ENCODE measurements at regions not wholly inside any gene's neighbourhood (a gene's known extent, or its start where the extent isn't known, plus 50 kb on each side); places are given as distances from the start of the nearest gene placed in this dataset.

GRCh38 chr2:4356109-4356508, 652.7 kb downstream of the DCDC2C start:
- no peak for DNase-seq (ENCODE audit: extremely low read depth, low read depth, low spot score)

DNA sequence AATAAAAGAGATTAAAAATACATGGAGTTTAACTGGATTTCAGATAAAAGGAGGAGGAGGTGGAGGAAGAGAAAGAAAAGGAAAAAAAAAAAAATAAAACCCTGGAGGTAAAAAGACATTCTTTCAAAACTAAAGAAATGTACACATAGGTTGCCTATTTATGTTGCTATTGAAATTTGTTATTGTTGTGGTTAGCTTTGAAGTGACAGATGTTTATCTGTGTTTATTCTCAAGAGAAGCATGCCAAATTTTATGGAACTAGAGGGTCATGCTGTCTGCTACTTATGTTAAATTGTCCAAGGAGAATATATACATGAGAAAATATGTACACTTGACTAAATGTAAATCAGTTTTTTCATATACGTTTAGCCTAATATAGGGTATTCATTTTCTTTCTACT, 653.2 kb downstream of the DCDC2C start:
- no peak for DNase-seq (ENCODE audit: extremely low read depth, low read depth, low spot score)

- no peak for DNase-seq (ENCODE audit: extremely low read depth, low read depth, low spot score)
Measured at GRCh38 chr2:4357121-4357520, 653.7 kb downstream of the DCDC2C start.

- DNase-seq (ENCODE audit: extremely low read depth, low read depth, low spot score), result no peak
Measured at GRCh38 chr2:4358837-4359236, 655.5 kb downstream of the DCDC2C start.

DNA sequence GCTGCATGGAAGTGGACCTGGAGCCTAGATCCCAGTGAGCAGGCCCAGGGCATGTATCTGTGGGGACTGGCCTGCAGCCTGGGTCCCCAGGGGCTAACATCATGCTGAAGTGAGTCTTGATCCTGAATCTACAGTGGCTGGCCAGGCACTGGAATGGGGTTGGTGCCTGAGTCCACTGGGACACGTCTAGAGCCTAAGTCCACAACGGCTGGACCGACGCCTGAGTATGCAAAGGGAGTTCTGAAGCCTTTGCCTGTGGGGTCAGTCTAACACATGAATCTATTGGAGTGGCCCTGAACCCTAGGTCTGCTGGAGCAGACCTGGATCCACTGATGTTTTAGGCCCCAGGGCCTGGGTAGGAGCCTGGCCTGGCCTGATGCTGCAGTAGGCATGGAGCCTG, 665.5 kb downstream of the DCDC2C start:
- no peak for DNase-seq (ENCODE audit: extremely low read depth, low read depth, low spot score)

- DNase-seq (ENCODE audit: extremely low read depth, low read depth, low spot score), result no peak
Measured at GRCh38 chr2:4369826-4370419, 666.5 kb downstream of the DCDC2C start.

- DNase-seq (ENCODE audit: extremely low read depth, low read depth, low spot score), result no peak
Measured at GRCh38 chr2:4370422-4371090, 667.2 kb downstream of the DCDC2C start.

DNA sequence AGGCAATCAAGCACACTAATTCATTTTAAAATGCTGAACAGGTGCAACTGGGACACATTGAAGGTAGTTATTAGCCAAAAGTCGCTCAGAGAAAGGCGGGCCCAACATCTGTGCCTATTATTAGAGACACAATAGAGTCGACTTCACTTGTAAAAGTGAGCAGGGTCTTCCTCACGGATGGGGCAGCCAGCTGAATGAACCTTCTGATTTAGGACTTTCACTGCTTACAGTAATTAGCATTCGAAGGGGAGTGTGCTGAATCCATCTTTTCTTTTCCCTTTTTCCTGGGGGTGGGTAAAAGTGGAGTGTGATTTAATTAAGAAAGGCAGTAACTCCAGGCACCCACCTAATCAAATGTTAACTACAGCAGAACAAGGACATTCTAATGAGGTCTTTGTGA, 677.7 kb downstream of the DCDC2C start:
- DNase-seq (ENCODE audit: extremely low read depth, low read depth, low spot score), result no peak

DNA sequence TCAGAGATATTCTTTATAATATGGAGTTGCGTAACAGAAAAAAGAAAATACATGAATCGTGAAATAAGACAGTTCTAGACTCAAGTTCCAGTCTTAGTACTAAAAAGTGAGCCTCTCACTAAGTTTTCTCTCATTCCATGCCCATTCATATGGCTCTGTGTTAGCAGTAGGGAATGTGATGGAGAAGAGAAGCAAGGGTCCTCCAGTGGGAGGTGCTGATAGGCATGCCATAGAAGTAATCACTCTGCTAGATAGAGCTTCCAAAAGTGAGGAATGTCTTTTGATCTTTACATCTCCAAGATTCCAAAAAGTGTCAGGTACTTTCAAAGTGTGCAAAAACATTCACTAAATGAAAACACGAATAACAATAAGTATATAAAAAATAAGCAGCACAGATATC, 678.4 kb downstream of the DCDC2C start:
- DNase-seq (ENCODE audit: extremely low read depth, low read depth, low spot score), result no peak

GRCh38 chr2:4391013-4391412, 687.6 kb downstream of the DCDC2C start:
- DNase-seq (ENCODE audit: extremely low read depth, low read depth, low spot score), result no peak

DNA sequence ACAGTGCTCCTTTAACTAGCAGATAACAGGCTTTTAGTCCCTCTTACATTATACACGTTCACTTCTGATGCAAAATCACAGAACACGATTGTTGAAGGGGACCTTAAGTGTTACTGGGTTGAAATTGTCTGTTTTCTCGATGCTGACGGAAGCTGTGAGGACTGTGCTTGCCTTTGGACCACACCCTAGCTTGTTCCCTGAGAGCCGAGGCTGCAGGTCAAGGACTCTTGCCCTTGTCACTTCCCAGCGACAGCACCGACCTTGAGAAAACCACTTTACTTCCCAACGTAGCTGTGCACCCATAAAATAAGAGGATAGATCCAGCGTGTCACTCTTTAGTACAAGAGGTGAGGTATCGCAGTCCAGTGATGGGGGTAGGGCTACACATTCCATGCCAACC, 701.0 kb downstream of the DCDC2C start:
- DNase-seq (ENCODE audit: extremely low read depth, low read depth, low spot score), result no peak

- DNase-seq (ENCODE audit: extremely low read depth, low read depth, low spot score), result no peak
Measured at GRCh38 chr2:4408321-4408720, 704.9 kb downstream of the DCDC2C start.

GRCh38 chr2:4412637-4413187, 709.3 kb downstream of the DCDC2C start:
- no peak for DNase-seq (ENCODE audit: extremely low read depth, low read depth, low spot score)

DNA sequence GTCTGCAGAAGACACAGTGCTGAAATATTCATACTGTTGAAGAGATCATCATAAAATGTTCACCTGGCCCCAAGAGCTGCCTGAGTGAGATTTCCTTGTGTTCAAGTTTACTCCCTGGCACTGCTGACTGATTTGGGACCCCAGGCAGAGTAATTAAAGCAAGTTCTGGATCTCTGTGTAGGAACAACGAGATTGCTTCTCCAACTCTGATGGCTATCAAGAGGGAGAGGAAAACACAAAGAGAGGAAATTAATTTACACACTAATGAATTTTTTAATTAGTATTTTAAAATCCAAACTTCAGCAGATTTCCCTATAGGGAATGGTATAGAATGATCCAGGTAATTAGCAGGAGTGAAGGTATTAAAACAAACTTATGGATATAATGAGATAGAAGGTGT, 711.8 kb downstream of the DCDC2C start:
- DNase-seq (ENCODE audit: extremely low read depth, low read depth, low spot score), result no peak

DNA sequence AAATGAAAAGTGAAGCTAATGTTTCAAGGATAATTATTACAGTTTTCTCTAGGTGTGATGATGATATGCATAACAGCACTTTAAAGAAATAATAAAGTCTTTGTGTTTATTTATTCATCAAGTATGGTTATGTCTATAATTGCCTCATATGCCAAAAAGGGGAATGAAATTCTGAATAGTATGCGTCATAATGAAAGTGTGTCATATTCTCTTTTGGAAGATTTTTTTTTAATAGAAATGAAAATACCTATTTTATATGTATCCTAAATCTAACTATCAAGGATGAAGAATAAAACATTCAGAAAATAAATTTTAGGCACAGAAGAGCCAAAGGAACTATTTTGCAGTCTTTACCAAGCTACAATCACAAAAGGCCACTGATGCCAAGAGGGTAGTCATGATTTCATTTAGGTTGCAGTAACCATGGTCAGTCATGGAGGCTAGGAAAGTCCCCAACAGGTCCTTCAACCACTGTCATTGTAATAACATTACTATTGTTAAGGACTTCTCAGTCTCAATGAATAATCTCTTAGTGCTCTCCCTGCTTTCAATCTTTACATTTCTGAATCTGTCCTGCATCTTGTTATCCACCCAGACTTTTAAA, 712.5 kb downstream of the DCDC2C start:
- no peak for DNase-seq (ENCODE audit: extremely low read depth, low read depth, low spot score)

DNA sequence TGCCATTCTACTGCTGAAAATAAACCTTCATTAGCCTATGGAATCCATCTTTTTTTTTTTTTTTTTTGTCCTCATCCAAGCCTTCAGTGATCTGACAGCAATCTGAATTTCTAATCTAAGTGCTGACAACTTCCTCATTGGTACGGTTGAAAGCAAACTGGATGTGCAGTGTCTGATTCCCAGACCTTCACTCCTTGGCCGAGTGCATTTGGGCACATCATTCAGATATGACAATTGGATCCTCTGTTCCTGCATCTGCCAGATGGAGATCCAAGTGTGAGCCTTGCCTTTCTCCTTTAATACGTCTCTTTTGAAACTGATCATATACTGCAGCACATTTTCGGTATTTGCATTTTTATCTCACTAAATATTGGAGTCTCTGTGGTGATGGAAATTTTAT, 713.1 kb downstream of the DCDC2C start:
- DNase-seq (ENCODE audit: extremely low read depth, low read depth, low spot score), result no peak

GRCh38 chr2:4417771-4418170, 714.4 kb downstream of the DCDC2C start:
- DNase-seq (ENCODE audit: extremely low read depth, low read depth, low spot score), result no peak

GRCh38 chr2:4420032-4420431, 716.7 kb downstream of the DCDC2C start:
- no peak for DNase-seq (ENCODE audit: extremely low read depth, low read depth, low spot score)

GRCh38 chr2:4424153-4424552, 720.8 kb downstream of the DCDC2C start:
- DNase-seq (ENCODE audit: extremely low read depth, low read depth, low spot score), result no peak

DNA sequence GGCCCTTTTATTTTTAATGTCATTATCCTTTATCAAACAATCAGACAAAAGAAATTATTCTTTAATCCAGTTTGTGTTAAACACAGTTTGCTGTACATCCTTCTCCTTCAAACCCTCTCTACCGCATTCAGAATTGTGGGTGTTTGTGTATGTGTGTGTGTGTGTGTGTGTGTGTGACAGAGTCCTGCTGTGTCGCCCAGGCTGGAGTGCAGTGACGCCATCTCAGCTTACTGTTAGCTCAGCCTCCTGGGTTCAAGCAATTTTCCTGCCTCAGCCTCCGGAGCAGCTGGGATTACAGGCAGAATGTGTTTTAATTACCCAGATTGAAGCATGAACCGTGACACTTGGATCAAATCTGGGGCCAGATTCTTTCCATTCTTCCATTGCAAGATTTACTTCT, 723.7 kb downstream of the DCDC2C start:
- no peak for DNase-seq (ENCODE audit: extremely low read depth, low read depth, low spot score)

DNA sequence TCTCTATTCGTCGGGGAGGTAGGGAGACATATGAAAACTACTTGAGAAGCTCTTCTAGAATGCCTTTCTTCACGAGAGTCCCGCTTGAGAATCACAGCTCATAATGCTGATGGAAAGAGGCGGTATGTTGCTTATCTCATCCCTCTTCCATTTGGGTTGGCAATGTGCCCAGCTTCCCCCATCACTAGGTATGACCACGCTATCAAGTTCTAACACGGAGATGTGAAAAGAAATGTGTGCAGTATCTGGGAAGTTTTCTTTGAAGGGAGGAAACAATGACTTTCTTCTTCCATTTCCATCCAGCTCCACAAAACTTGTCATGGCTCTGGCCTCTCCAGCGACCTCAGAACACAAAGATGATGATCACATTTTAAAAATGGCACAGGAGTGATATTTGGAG, 742.4 kb downstream of the DCDC2C start:
- DNase-seq (ENCODE audit: extremely low read depth, low read depth, low spot score), result no peak

- no peak for DNase-seq (ENCODE audit: extremely low read depth, low read depth, low spot score)
Measured at GRCh38 chr2:4454907-4455306, 751.5 kb downstream of the DCDC2C start.

All from glomerular endothelial cell (primary cell).